Astrocyte of the spinal cord (primary cell): ENCODE measurements at regions not wholly inside any gene's neighbourhood (a gene's known extent, or its start where the extent isn't known, plus 50 kb on each side); places are given as distances from the start of the nearest gene placed in this dataset.

Experiments used
- DNase-seq: peaks from one replicate; pipeline ENCODE4 v3.0.0; 2011; ENCODE audit warnings: low read depth, low spot score
- H3K4me3 ChIP-seq: 2 replicates; pipeline ENCODE4 v1.5.1; 2011; ENCODE audit warnings: low read depth, mild to moderate bottlenecking, low read length, moderate library complexity
- in situ Hi-C: cut with HindIII; loops from 2 replicates; pipeline ENCODE4 v1.10.0; 2017; ENCODE audit warnings: low sequenced_read_pairs
- TF ChIP-seq, protein P1 (sequence below): IDR thresholded peaks from 2 replicates; pipeline ENCODE4 v1.5.1; 2012; ENCODE audit warnings: low read depth, mild to moderate bottlenecking, low read length, inconsistent platforms

DNA sequence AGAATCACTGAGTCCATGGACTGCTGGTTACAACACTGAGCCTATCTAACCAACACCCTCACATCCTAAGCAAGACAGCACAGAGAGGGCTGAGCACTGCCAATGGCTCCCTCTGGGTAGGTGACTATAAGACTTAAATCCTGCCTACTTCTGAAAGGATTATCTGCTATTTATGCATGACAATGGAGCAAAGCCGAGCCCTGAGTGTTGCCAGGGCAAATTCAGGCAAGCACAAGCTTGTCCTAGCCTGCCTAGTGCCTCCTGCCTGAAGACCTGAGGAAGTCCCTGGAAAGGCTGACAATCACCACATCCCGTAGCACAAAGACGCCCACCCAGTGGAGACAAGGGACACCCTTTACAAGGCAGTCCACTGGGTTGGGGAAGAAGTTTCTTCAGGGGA is 129.7 kb downstream of the OSR1 start:
- TF ChIP-seq, protein P1, sequence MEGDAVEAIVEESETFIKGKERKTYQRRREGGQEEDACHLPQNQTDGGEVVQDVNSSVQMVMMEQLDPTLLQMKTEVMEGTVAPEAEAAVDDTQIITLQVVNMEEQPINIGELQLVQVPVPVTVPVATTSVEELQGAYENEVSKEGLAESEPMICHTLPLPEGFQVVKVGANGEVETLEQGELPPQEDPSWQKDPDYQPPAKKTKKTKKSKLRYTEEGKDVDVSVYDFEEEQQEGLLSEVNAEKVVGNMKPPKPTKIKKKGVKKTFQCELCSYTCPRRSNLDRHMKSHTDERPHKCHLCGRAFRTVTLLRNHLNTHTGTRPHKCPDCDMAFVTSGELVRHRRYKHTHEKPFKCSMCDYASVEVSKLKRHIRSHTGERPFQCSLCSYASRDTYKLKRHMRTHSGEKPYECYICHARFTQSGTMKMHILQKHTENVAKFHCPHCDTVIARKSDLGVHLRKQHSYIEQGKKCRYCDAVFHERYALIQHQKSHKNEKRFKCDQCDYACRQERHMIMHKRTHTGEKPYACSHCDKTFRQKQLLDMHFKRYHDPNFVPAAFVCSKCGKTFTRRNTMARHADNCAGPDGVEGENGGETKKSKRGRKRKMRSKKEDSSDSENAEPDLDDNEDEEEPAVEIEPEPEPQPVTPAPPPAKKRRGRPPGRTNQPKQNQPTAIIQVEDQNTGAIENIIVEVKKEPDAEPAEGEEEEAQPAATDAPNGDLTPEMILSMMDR = no peak
- in situ Hi-C loops = no loop called here
- DNase-seq = no peak
- no peak overlapping the region for H3K4me3 ChIP-seq

DNA sequence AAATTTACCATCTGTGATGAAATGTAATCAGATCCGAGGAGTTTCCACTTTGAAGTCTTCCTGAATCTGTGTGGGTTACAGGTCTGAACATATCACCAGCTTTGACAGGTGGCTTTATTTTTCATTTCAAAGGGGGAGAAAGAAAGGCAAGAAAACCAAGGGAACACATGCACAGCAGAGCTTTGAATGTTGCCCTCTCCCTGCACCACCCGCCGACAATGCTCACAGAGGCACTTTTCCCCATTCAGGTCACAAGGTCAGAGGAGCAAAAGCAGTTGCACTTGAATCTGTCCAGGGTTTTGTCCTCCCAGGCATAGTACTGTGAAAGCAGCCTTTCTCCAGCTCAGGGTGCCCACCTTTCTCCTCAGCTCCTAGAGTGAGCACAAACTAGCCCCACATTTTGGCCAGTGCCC is 130.2 kb downstream of the OSR1 start:
- in situ Hi-C loops = no loop called here
- H3K4me3 ChIP-seq = no peak overlapping the region

DNA sequence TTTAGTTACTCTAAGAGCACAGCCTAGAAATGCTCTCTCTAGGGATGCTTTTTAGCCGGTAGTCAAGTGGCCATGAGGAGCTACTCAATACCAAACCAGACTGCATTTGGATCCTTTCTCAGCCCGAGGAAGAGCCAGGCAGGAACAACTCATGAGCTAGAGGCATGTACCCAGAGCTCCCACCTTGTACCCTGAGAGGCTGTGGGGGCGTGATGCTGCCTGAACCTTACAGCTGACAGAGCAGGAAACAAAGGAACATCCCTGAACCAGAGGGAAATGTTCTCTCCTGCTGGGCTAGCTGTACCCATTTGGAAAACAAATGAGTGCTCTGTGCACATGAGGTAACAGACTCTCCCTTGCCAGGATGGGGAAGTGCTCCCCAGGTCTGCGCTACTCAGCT is 131.6 kb downstream of the OSR1 start:
- H3K4me3 ChIP-seq = no peak overlapping the region
- in situ Hi-C loops = no loop called here
- TF ChIP-seq, protein P1 = no peak
- no peak for DNase-seq

More for the DNA sequence above, 130.2 kb downstream of the OSR1 start:
- TF ChIP-seq, protein P1 = no peak
- DNase-seq = no peak

DNA sequence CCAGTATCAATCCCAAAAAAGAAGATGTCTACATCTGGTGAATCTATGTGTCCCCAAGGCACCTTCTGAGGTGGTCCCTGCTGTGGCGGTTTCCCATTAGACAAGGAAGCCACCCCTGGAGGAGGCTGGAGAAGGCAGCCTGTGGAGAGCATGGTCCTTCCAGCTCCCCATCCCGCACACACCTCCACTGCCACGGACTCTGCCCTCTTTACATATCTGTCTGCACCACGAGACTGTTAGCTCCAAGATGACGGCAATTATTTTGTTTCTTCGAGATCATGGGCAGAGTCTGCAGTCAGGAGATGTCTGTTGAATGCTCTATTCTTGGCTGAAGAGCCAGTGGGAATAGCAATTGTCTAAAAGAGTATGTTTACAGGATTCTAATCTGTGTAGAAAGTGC is 132.0 kb downstream of the OSR1 start:
- in situ Hi-C loops = no loop called here
- TF ChIP-seq, protein P1 = no peak
- DNase-seq = no peak
- H3K4me3 ChIP-seq = no peak overlapping the region

DNA sequence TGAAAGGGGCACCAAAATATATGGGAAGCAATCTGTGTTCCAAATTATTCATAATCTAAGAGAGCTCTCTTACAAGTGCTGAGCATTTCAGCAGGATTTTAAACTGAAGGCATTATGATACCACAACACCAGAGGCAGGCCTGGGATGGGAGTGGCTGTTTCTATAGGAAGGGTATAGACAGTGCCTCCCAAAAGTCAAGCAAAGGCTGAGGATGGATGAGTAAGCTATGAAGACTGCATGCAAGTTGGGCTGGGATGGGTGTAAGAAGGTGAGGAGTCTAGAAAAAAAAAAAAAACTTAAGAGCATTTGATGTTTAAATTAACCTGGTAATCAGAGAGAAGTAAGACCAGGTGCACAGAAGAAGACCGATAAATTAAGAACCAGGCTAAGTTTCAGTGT is 132.5 kb downstream of the OSR1 start:
- DNase-seq = no peak
- in situ Hi-C loops = no loop called here
- H3K4me3 ChIP-seq = no peak overlapping the region
- TF ChIP-seq, protein P1 = no peak

DNA sequence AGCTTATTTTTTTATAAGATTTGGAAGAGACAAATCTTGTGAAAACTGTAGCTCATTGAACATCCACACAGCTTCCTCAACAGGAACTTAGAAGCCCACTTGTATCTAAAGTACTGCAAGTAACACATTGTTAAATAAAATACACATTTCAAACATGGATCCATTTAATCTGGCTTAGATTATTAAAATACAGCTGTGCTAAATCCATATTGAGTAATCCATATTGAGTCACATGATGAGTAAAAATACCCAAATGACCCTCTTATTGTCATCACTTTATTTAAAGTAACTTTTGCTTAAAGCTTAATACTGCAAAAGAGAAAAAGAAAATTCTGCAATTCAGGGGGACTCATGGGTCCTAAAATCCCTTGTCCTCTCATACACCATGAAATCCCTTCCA is 133.3 kb downstream of the OSR1 start:
- no peak overlapping the region for H3K4me3 ChIP-seq
- in situ Hi-C loops = no loop called here
- no peak for DNase-seq
- TF ChIP-seq, protein P1 = no peak

DNA sequence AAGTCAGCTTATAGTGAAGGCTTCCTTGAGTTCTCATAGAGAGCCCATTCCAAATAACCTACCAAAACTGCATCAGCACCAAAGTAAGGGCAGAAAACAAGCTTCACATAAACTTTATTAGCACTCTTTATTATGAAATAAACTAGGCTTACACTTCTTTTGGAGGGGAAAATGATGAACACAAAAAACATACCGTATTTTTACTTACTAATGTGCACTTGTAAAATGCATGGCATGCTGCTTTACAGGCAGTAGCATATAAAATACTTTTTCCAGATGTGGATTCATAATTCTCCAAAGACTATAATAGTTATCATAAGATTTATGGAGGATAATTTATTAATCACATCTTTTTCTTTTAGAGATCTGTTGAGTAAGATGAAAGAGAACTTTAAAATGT is 133.9 kb downstream of the OSR1 start:
- no peak for DNase-seq
- no peak overlapping the region for H3K4me3 ChIP-seq
- in situ Hi-C loops = no loop called here
- TF ChIP-seq, protein P1 = no peak
